ENCODE measurements at regions not wholly inside any gene's neighbourhood (a gene's known extent, or its start where the extent isn't known, plus 50 kb on each side); places are given as distances from the start of the nearest gene placed in this dataset.

- no peak for TF ChIP-seq CTCF (IDR thresholded peaks at IDR 0.05)
- no peak for TF ChIP-seq FOXK1 (CRISPR knock-in tag; IDR thresholded peaks at IDR 0.05)
- no peak for TF ChIP-seq CREB1 (CRISPR knock-in tag; IDR thresholded peaks at IDR 0.05)
- TF ChIP-seq E2F1 (CRISPR knock-in tag; IDR thresholded peaks at IDR 0.05) = no peak
- TF ChIP-seq, protein P1, sequence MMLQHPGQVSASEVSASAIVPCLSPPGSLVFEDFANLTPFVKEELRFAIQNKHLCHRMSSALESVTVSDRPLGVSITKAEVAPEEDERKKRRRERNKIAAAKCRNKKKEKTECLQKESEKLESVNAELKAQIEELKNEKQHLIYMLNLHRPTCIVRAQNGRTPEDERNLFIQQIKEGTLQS (CRISPR knock-in tag; conservative IDR thresholded peaks at IDR 0.05) = no peak
- no peak for TF ChIP-seq USF1 (CRISPR knock-in tag; IDR thresholded peaks at IDR 0.05)
- no peak for TF ChIP-seq MAX (CRISPR knock-in tag; IDR thresholded peaks at IDR 0.05)
- no peak for TF ChIP-seq ZNF263 (CRISPR knock-in tag; IDR thresholded peaks at IDR 0.05; ENCODE audit: low read depth)
- TF ChIP-seq TEAD4 (CRISPR knock-in tag; IDR thresholded peaks at IDR 0.05) = no peak
- no peak for TF ChIP-seq SP1 (CRISPR knock-in tag; conservative IDR thresholded peaks at IDR 0.05)
- TF ChIP-seq, protein P2, sequence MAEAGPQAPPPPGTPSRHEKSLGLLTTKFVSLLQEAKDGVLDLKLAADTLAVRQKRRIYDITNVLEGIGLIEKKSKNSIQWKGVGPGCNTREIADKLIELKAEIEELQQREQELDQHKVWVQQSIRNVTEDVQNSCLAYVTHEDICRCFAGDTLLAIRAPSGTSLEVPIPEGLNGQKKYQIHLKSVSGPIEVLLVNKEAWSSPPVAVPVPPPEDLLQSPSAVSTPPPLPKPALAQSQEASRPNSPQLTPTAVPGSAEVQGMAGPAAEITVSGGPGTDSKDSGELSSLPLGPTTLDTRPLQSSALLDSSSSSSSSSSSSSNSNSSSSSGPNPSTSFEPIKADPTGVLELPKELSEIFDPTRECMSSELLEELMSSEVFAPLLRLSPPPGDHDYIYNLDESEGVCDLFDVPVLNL (CRISPR knock-in tag; IDR thresholded peaks at IDR 0.05; ENCODE audit: borderline replicate concordance, low read depth) = no peak
- TF ChIP-seq MLX (CRISPR knock-in tag; IDR thresholded peaks at IDR 0.05) = no peak
These were observed 543.7 kb upstream of the CNTNAP5 start for GRCh38 chr2:123481406-123481805.

Measured in WTC11 (cell line).